GM23338 (cell line): ENCODE measurements at regions not wholly inside any gene's neighbourhood (a gene's known extent, or its start where the extent isn't known, plus 50 kb on each side); places are given as distances from the start of the nearest gene placed in this dataset.

Experiments
- ATAC-seq: fragments of 200-7000 bp; cut with Tn5 transposase; 3 replicates; pipeline ENCODE4 v1.9.1; 2020
- DNase-seq: peaks from one replicate; pipeline ENCODE4 v3.0.0-alpha.2; 2015; ENCODE audit warnings: low spot score
- H2AFZ ChIP-seq: fragments of 200-600 bp; sonication (generic); 2 replicates; pipeline ENCODE4 v1.8.0; 2016; ENCODE audit warnings: antibody characterized with exemption, mild to moderate bottlenecking, moderate library complexity
- H3F3A ChIP-seq: fragments of 200-600 bp; sonication (generic); replicated peaks from 2 replicates; pipeline ENCODE4 v1.8.0; 2017; ENCODE audit warnings: antibody characterized with exemption, mixed run types, low read depth
- H3K27ac ChIP-seq: fragments of 200-600 bp; sonication (generic); 2 replicates; pipeline ENCODE4 v1.6.1; 2016; ENCODE audit warnings: low read depth
- H3K27me3 ChIP-seq: fragments of 200-600 bp; sonication (generic); 2 replicates; pipeline ENCODE4 v1.8.0; 2016; ENCODE audit warnings: mild to moderate bottlenecking, mixed run types, moderate library complexity; ENCODE audit not compliant: insufficient read depth
- H3K36me3 ChIP-seq: fragments of 200-600 bp; sonication (generic); 2 replicates; pipeline ENCODE4 v1.8.0; 2016; ENCODE audit warnings: mild to moderate bottlenecking; ENCODE audit not compliant: insufficient read depth
- H3K4me1 ChIP-seq: fragments of 200-600 bp; sonication (generic); 2 replicates; pipeline ENCODE4 v1.8.0; 2016; ENCODE audit warnings: mild to moderate bottlenecking, moderate library complexity; ENCODE audit not compliant: insufficient read depth
- H3K4me2 ChIP-seq: fragments of 200-600 bp; sonication (generic); 2 replicates; pipeline ENCODE4 v1.7.1; 2017; ENCODE audit warnings: mixed run types
- H3K4me3 ChIP-seq: fragments of 200-600 bp; sonication (generic); 2 replicates; pipeline ENCODE4 v1.6.1; 2016; ENCODE audit warnings: mixed run types
- H3K79me2 ChIP-seq: fragments of 200-600 bp; sonication (generic); replicated peaks from 2 replicates; pipeline ENCODE4 v1.8.0; 2017; ENCODE audit warnings: mild to moderate bottlenecking; ENCODE audit not compliant: insufficient read depth
- H3K9me2 ChIP-seq: fragments of 200-600 bp; sonication (generic); 2 replicates; pipeline ENCODE4 v1.8.0; 2017; ENCODE audit not compliant: insufficient read depth
- H4K20me1 ChIP-seq: fragments of 200-600 bp; sonication (generic); replicated peaks from 2 replicates; pipeline ENCODE4 v1.8.0; 2017; ENCODE audit warnings: mild to moderate bottlenecking; ENCODE audit not compliant: insufficient read depth
- H3K27ac Mint-ChIP-seq: 2 replicates; pipeline ENCODE4 v1.8.0; 2020; ENCODE audit warnings: inconsistent platforms, mild to moderate bottlenecking, moderate library complexity, mixed read lengths
- H3K27me3 Mint-ChIP-seq: 3 replicates; pipeline ENCODE4 v1.8.0; 2022; ENCODE audit warnings: low read depth, mild to moderate bottlenecking, moderate library complexity, mixed read lengths, inconsistent platforms; ENCODE audit not compliant: insufficient read depth, poor library complexity
- H3K36me3 Mint-ChIP-seq: 3 replicates; pipeline ENCODE4 v1.8.0; 2021; ENCODE audit warnings: low read depth, mild to moderate bottlenecking, inconsistent platforms, moderate library complexity, mixed read lengths
- H3K4me1 Mint-ChIP-seq: 3 replicates; pipeline ENCODE4 v1.8.0; 2020; ENCODE audit warnings: mild to moderate bottlenecking, inconsistent platforms, mixed read lengths
- H3K4me3 Mint-ChIP-seq: 3 replicates; pipeline ENCODE4 v1.8.0; 2021; ENCODE audit warnings: moderate library complexity, mild to moderate bottlenecking, inconsistent platforms, mixed read lengths
- H3K9me3 Mint-ChIP-seq: 3 replicates; pipeline ENCODE4 v1.8.0; 2020; ENCODE audit warnings: moderate library complexity, mild to moderate bottlenecking, inconsistent platforms, mixed read lengths
- CTCF ChIP-seq, 2 experiments: fragments of 200-600 bp in 1 of 2; sonication (generic) in 1 of 2; conservative IDR thresholded peaks; 2 replicates each; pipeline versions ENCODE4 v1.5.1 to v1.6.1; 2016 to 2017; ENCODE audit warnings: antibody characterized with exemption in 2 of 2, low read depth in 2 of 2, mild to moderate bottlenecking in 2 of 2, moderate library complexity in 1 of 2
- ETS1 ChIP-seq: IDR thresholded peaks from 2 replicates; pipeline ENCODE4 v1.6.1; 2016; ENCODE audit warnings: antibody characterized with exemption
- POLR2AphosphoS5 ChIP-seq: IDR thresholded peaks from 2 replicates; pipeline ENCODE4 v1.6.1; 2016; ENCODE audit warnings: antibody characterized with exemption, low read depth
- REST ChIP-seq: IDR thresholded peaks from one replicate; pipeline ENCODE4 v1.6.1; 2018; ENCODE audit warnings: antibody characterized with exemption; ENCODE audit not compliant: unreplicated experiment
- STAT1 ChIP-seq: IDR thresholded peaks from one replicate; pipeline ENCODE4 v1.6.1; 2016; ENCODE audit warnings: antibody characterized with exemption; ENCODE audit not compliant: unreplicated experiment
- ZNF114 ChIP-seq: fragments of 250-450 bp; sonication (Bioruptor Pico); IDR thresholded peaks from 2 replicates; pipeline ENCODE4 v1.5.0; 2020; ENCODE audit warnings: mild to moderate bottlenecking, moderate library complexity
- ZNF331 ChIP-seq: fragments of 250-450 bp; sonication (Bioruptor Pico); IDR thresholded peaks from 2 replicates; pipeline ENCODE4 v1.5.0; 2020; ENCODE audit warnings: low read depth, mild to moderate bottlenecking, moderate library complexity
- ZNF462 ChIP-seq: fragments of 250-450 bp; sonication (Bioruptor Pico); IDR thresholded peaks from 2 replicates; pipeline ENCODE4 v1.5.0; 2020; ENCODE audit warnings: mild to moderate bottlenecking, moderate library complexity

GRCh38 chr1:29854700-29855276, 618.5 kb downstream of the PTPRU start (continued):
- TF ChIP-seq REST (no peak), ETS1 (no peak), ZNF331 (no peak), ZNF114 (no peak), POLR2AphosphoS5 (no peak)

DNA sequence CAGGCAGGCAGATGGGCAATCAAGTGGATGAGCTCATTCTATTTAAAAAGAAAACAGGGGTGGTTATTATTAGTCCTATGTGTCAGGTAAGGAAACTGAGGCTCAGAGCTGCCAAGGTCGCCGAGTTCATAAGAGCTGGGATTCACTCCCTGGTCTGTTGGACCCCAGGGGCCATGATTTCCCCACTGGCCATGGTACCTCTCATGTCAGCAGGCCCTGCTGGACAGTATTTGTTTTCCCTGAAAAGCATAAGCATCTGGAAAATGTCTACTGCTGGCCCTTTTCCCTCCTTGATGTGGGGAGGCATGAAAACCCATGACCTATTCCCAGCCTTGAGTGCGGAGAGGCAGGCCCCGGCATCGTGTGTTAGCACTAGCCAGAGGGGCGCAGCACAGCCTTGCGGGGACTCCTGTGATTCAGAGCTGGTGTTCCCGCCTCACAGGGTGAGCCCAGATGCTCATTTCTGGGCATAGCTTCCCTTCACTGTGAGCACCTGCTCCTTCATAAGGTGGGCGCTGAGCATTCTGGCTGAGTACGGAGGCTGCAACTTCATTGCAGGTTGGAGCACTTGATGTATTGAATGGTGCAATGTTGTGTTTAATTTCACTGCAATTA, 617.5 kb downstream of the PTPRU start:
- no peak overlapping the region for H3K4me3 Mint-ChIP-seq
- Histone ChIP-seq H3K4me2 (no peak overlapping the region), H3F3A (no peaks in the 10 kb centered on the region), H3K36me3 (no peaks in the 10 kb centered on the region), H3K4me1 (no peaks in the 10 kb centered on the region), H3K27ac (no peak overlapping the region), H2AFZ (no peak overlapping the region), H3K9me2 (no peaks in the 10 kb centered on the region), H3K4me3 (no peak overlapping the region), H4K20me1 (no peaks in the 10 kb centered on the region), H3K27me3 (no peaks in the 10 kb centered on the region), H3K79me2 (no peaks in the 10 kb centered on the region)
- no peak overlapping the region for H3K27ac Mint-ChIP-seq
- peaks cover 2% of the 10 kb centered on the region for H3K4me1 Mint-ChIP-seq
- H3K36me3 Mint-ChIP-seq: no peaks in the 10 kb centered on the region; the same call in 2 of the 3 replicates
- ATAC-seq: no peak
- no peak for TF ChIP-seq ZNF462 (CRISPR knock-in tag)
- no peak for TF ChIP-seq STAT1
- TF ChIP-seq CTCF (conservative IDR thresholded peaks at IDR 0.05; ENCODE audit: low read depth in 2 of 2): 0 out of 4 replicates have a peak, but pooled peaks of 1 of the 2 experiments have one; percentile 8
- H3K9me3 Mint-ChIP-seq: no peaks in the 10 kb centered on the region
- peaks cover 6% of the 10 kb centered on the region for H3K27me3 Mint-ChIP-seq
- DNase-seq: no peak
